CD4-positive, alpha-beta memory T cell (primary cell): ENCODE measurements at regions not wholly inside any gene's neighbourhood (a gene's known extent, or its start where the extent isn't known, plus 50 kb on each side); places are given as distances from the start of the nearest gene placed in this dataset.
"Not testable (repeated sequence)": the region's sequence is repeated elsewhere in the genome, so short reads cannot be mapped to it uniquely, and the experiment has no call there.

Experiments used
- CTCF ChIA-PET: fragments of 350-600 bp; sonication (Branson Sonifier 250); formaldehyde crosslinking; loops from one replicate; lab custom pipeline; 2021; ENCODE audit warnings: inconsistent platforms; ENCODE audit not compliant: partially characterized antibody; lab: Charles Lee
- POLR2A ChIA-PET: fragments of 350-600 bp; sonication (Branson Sonifier 250); formaldehyde crosslinking; loops from one replicate; lab custom pipeline; 2021; ENCODE audit not compliant: partially characterized antibody; lab: Charles Lee
- DNase-seq, 5 donors: peaks; one replicate each; pipeline versions ENCODE4 v3.0.0 to v3.0.0-alpha.2; 2020 to 2022; ENCODE audit warnings: mixed read lengths in 1 of 5
- H3K27ac ChIP-seq: one replicate; pipeline ENCODE4 v1.7.0; 2013; ENCODE audit warnings: low read depth, low read length
- H3K27me3 ChIP-seq: 2 replicates; pipeline ENCODE4 v1.7.0; 2013; ENCODE audit warnings: mild to moderate bottlenecking, low read length, moderate library complexity; ENCODE audit not compliant: insufficient read depth
- H3K36me3 ChIP-seq: 2 replicates; pipeline ENCODE4 v1.7.0; 2013; ENCODE audit warnings: mild to moderate bottlenecking, low read length, moderate library complexity; ENCODE audit not compliant: insufficient read depth
- H3K4me1 ChIP-seq: 2 replicates; pipeline ENCODE4 v1.7.0; 2013; ENCODE audit warnings: mild to moderate bottlenecking, low read length, moderate library complexity; ENCODE audit not compliant: insufficient read depth
- H3K4me3 ChIP-seq, 2 donors: one replicate each; pipeline ENCODE4 v1.7.0; 2013; ENCODE audit warnings: low read length in 2 of 2, mild to moderate bottlenecking in 1 of 2
- H3K9me3 ChIP-seq, 2 donors: one replicate each; pipeline ENCODE4 v1.7.0; 2013; ENCODE audit warnings: low read length in 2 of 2, control low read depth in 1 of 2; ENCODE audit not compliant: control insufficient read depth in 1 of 2
- H3K27ac Mint-ChIP-seq, 7 donors: one replicate each; pipeline ENCODE4 v1.8.0; 2020 to 2021; ENCODE audit warnings: mixed read lengths in 7 of 7, mild to moderate bottlenecking in 6 of 7, inconsistent platforms in 3 of 7, moderate library complexity in 3 of 7
- H3K27me3 Mint-ChIP-seq, 2 donors: one replicate each; pipeline ENCODE4 v1.8.0; 2020 to 2021; ENCODE audit warnings: mixed read lengths in 2 of 2
- H3K36me3 Mint-ChIP-seq, 2 donors: one replicate each; pipeline ENCODE4 v1.8.0; 2020 to 2021; ENCODE audit warnings: mixed read lengths in 2 of 2, inconsistent platforms in 1 of 2, mild to moderate bottlenecking in 1 of 2
- H3K4me1 Mint-ChIP-seq, 4 donors: one replicate each; pipeline ENCODE4 v1.8.0; 2020 to 2021; ENCODE audit warnings: mixed read lengths in 4 of 4, mild to moderate bottlenecking in 1 of 4
- H3K4me3 Mint-ChIP-seq, 8 donors: one replicate each; pipeline ENCODE4 v1.8.0; 2020 to 2021; ENCODE audit warnings: mixed read lengths in 8 of 8, mild to moderate bottlenecking in 7 of 8, moderate library complexity in 6 of 8, inconsistent platforms in 3 of 8
- H3K9me3 Mint-ChIP-seq, 8 donors: one replicate each; pipeline ENCODE4 v1.8.0; 2020 to 2021; ENCODE audit warnings: mixed read lengths in 8 of 8, mild to moderate bottlenecking in 5 of 8, inconsistent platforms in 3 of 8, moderate library complexity in 1 of 8
- intact Hi-C: fragments of 100-400 bp; cut with micrococcal nuclease; formaldehyde crosslinking; loops from one replicate; pipeline ENCODE4 v1.15.1; 2023

DNA sequence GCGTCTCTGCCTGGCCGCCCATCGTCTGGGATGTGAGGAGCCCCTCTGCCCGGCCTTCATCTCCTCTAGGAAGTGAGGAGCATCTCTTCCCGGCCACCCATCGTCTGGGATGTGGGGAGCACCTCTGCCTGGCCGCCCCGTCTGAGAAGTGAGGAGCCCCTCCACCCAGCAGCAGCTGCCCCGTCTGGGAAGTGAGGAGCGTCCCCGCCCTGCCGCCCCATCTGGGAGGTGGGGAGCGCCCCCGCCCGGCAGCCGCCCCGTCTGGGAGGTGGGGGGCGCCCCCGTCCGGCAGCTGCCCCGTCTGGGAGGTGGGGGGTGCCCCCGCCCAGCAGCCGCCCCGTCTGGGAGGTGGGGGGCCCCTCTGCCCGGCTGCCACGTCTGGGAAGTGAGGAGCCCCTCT is 153.7 kb upstream of the MYRIP start:
- H3K4me3 ChIP-seq, H3K4me1 Mint-ChIP-seq, H3K27ac ChIP-seq, H3K36me3 Mint-ChIP-seq, intact Hi-C loops, POLR2A ChIA-PET, H3K27me3 ChIP-seq, H3K36me3 ChIP-seq, H3K9me3 ChIP-seq, H3K4me1 ChIP-seq, CTCF ChIA-PET, DNase-seq, H3K4me3 Mint-ChIP-seq, H3K27me3 Mint-ChIP-seq, H3K27ac Mint-ChIP-seq: not testable (repeated sequence)
- H3K9me3 Mint-ChIP-seq: peaks cover 0 to 11% (median 3%) of the 10 kb centered on the region in 8 donors

DNA sequence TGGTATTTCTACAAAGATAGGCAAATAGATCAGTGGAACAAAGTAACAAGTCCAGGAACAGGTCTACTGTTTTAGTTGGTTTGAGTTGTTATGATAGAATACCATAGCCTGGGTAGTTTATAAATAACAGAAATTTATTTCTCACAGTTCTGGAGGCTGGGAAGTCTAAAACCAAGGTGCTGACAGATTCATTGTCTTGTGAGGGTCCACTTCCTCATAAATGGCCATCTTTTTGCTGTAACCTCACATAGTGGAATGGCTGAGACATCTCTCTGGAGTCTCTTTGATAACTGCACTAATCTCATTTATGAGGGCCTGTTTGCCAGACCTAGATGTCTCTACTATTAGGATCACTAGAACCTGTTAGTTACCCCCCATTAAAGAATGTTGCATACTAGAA is 152.3 kb upstream of the MYRIP start:
- Histone ChIP-seq H3K27me3 (no peaks in the 10 kb centered on the region), H3K36me3 (no peaks in the 10 kb centered on the region), H3K4me3 (no peak overlapping the region), H3K9me3 (no peaks in the 10 kb centered on the region), H3K4me1 (no peaks in the 10 kb centered on the region), H3K27ac (no peak overlapping the region)
- intact Hi-C loops: no loop called here
- no peak overlapping the region for H3K4me3 Mint-ChIP-seq
- no peak overlapping the region for H3K27ac Mint-ChIP-seq
- peaks cover 5 to 7% of the 10 kb centered on the region in 2 donors for H3K27me3 Mint-ChIP-seq
- H3K4me1 Mint-ChIP-seq: peaks cover 0 to 2% (median 0%) of the 10 kb centered on the region in 4 donors
- H3K9me3 Mint-ChIP-seq: peaks cover 0 to 6% (median 2%) of the 10 kb centered on the region in 8 donors
- CTCF ChIA-PET: no interaction called here
- DNase-seq: no peak
- POLR2A ChIA-PET: no interaction called here
- no peaks in the 10 kb centered on the region for H3K36me3 Mint-ChIP-seq

DNA sequence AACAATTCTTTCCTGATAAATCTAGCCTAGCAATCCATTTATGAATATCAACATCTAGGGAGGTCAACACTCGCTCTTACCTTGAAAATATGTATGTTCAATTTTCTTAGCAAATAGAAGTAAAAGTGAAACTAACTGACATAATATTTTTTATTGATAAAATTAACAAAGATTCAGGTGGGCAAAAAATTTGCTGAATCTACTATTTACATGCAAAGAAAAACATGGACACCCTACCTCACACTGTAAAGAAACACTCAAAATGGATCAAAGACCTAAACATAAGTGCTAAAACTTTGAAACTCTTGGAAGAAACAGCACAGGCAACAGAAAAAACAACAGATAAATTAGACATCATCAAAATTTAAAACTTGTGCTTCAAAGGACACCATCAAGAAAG is 151.6 kb upstream of the MYRIP start:
- Mint-ChIP-seq H3K4me3 (no peak overlapping the region), H3K36me3 (no peaks in the 10 kb centered on the region), H3K9me3 (peaks cover 0 to 6% (median 2%) of the 10 kb centered on the region in 8 donors)

GRCh38 chr3:39664931-39665330 is 144.5 kb upstream of the MYRIP start:
- CTCF ChIA-PET: no interaction called here

More for the DNA sequence above, 151.6 kb upstream of the MYRIP start:
- Histone ChIP-seq H3K36me3 (no peaks in the 10 kb centered on the region), H3K4me1 (no peaks in the 10 kb centered on the region), H3K27ac (no peak overlapping the region), H3K4me3 (no peak overlapping the region), H3K27me3 (no peaks in the 10 kb centered on the region), H3K9me3 (no peaks in the 10 kb centered on the region)
- Mint-ChIP-seq H3K4me1 (peaks cover 0 to 2% (median 0%) of the 10 kb centered on the region in 4 donors), H3K27ac (no peak overlapping the region), H3K27me3 (peaks cover 4 to 7% of the 10 kb centered on the region in 2 donors)
- POLR2A ChIA-PET: no interaction called here
- intact Hi-C loops: no loop called here
- CTCF ChIA-PET: no interaction called here
- no peak for DNase-seq

DNA sequence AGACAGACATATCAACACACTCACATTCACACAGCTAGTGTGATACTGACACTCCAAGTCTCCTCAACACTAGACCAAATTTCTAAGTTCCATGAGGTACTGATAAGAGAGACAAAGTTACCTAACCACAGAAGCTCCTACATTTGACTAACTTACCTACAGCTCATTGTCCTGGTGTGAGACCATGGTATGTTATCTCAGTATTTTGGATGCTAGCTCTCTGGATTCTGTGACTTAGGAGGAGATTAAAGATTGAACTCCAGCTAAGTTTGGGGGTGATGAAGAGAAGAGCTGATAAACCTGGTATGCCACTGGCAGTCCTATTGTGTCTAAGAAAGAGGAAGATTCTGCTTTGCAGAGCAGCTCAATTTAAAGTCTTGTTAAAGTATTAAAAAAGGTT is 144.0 kb upstream of the MYRIP start:
- POLR2A ChIA-PET: no interaction called here
- CTCF ChIA-PET: no interaction called here
- H3K27me3 Mint-ChIP-seq: peaks cover 0 to 2% of the 10 kb centered on the region in 2 donors
- H3K36me3 Mint-ChIP-seq: no peaks in the 10 kb centered on the region
- DNase-seq: no peak
- H3K9me3 Mint-ChIP-seq: peaks cover 0 to 3% (median 0%) of the 10 kb centered on the region in 8 donors
- intact Hi-C loops: no loop called here
- H3K4me3 Mint-ChIP-seq: no peak overlapping the region
- Histone ChIP-seq H3K4me1 (no peaks in the 10 kb centered on the region), H3K4me3 (no peak overlapping the region), H3K9me3 (no peaks in the 10 kb centered on the region), H3K36me3 (no peaks in the 10 kb centered on the region), H3K27ac (no peak overlapping the region), H3K27me3 (no peaks in the 10 kb centered on the region)
- H3K27ac Mint-ChIP-seq: no peak overlapping the region
- H3K4me1 Mint-ChIP-seq: peaks cover 0 to 2% (median 0%) of the 10 kb centered on the region in 4 donors

More at GRCh38 chr3:39664931-39665330, 144.5 kb upstream of the MYRIP start:
- no peak overlapping the region for H3K4me3 Mint-ChIP-seq
- Histone ChIP-seq H3K4me1 (no peaks in the 10 kb centered on the region), H3K4me3 (no peak overlapping the region), H3K27ac (no peak overlapping the region), H3K27me3 (no peaks in the 10 kb centered on the region), H3K9me3 (no peaks in the 10 kb centered on the region), H3K36me3 (no peaks in the 10 kb centered on the region)
- intact Hi-C loops: no loop called here
- H3K4me1 Mint-ChIP-seq: peaks cover 0 to 2% (median 0%) of the 10 kb centered on the region in 4 donors
- POLR2A ChIA-PET: no interaction called here
- no peaks in the 10 kb centered on the region for H3K36me3 Mint-ChIP-seq
- H3K27me3 Mint-ChIP-seq: peaks cover 0 to 2% of the 10 kb centered on the region in 2 donors
- peaks cover 0 to 4% (median 0%) of the 10 kb centered on the region in 8 donors for H3K9me3 Mint-ChIP-seq
- H3K27ac Mint-ChIP-seq: no peak overlapping the region
- no peak for DNase-seq

DNA sequence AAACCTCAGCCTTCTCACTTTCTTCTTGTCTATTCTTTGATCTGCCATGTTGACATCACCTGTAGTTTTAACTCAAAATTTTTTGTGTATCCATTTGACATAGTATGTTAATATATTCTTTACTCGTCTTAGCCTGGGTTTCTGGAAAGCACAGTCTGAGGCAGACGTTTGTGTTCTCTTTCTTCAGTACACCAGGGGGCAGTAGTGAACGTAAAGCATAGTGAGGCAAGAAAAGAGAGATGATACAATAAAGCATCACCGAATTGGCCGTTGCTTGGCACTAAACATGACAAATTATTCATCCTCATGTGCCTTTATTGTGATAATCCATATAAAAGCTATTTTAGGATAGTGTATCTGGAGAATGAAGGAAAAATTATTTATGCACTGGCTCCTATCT is 141.0 kb upstream of the MYRIP start:
- Mint-ChIP-seq H3K4me1 (peaks cover 0 to 2% (median 0%) of the 10 kb centered on the region in 4 donors), H3K4me3 (no peak overlapping the region)
- intact Hi-C loops: no loop called here

GRCh38 chr3:39671116-39671515 is 138.3 kb upstream of the MYRIP start:
- intact Hi-C loops: no loop called here
- Histone ChIP-seq H3K4me1 (no peaks in the 10 kb centered on the region), H3K27ac (no peak overlapping the region), H3K36me3 (no peaks in the 10 kb centered on the region), H3K27me3 (no peaks in the 10 kb centered on the region), H3K4me3 (no peak overlapping the region), H3K9me3 (no peaks in the 10 kb centered on the region)
- H3K27ac Mint-ChIP-seq: no peak overlapping the region
- H3K9me3 Mint-ChIP-seq: peaks cover 0 to 12% (median 0%) of the 10 kb centered on the region in 8 donors
- H3K4me1 Mint-ChIP-seq: peaks cover 0 to 2% (median 0%) of the 10 kb centered on the region in 4 donors
- H3K4me3 Mint-ChIP-seq: no peak overlapping the region
- ChIA-PET POLR2A (no interaction called here), CTCF (no interaction called here)
- H3K27me3 Mint-ChIP-seq: peaks cover 0 to 2% of the 10 kb centered on the region in 2 donors
- no peak for DNase-seq
- H3K36me3 Mint-ChIP-seq: no peaks in the 10 kb centered on the region

More for the DNA sequence above, 141.0 kb upstream of the MYRIP start:
- Histone ChIP-seq H3K36me3 (no peaks in the 10 kb centered on the region), H3K27me3 (no peaks in the 10 kb centered on the region), H3K27ac (no peak overlapping the region), H3K4me1 (no peaks in the 10 kb centered on the region), H3K9me3 (no peaks in the 10 kb centered on the region), H3K4me3 (no peak overlapping the region)
- DNase-seq: peak in 1 of 5 donors; percentile 5
- H3K27ac Mint-ChIP-seq: no peak overlapping the region
- ChIA-PET POLR2A (no interaction called here), CTCF (no interaction called here)
- H3K27me3 Mint-ChIP-seq: peaks cover 0 to 2% of the 10 kb centered on the region in 2 donors
- no peaks in the 10 kb centered on the region for H3K36me3 Mint-ChIP-seq
- H3K9me3 Mint-ChIP-seq: peaks cover 0 to 7% (median 0%) of the 10 kb centered on the region in 8 donors

GRCh38 chr3:39671600-39671999 is 137.8 kb upstream of the MYRIP start:
- POLR2A ChIA-PET: no interaction called here
- Mint-ChIP-seq H3K4me1 (peaks cover 0 to 2% (median 0%) of the 10 kb centered on the region in 4 donors), H3K27ac (no peak overlapping the region), H3K36me3 (no peaks in the 10 kb centered on the region), H3K9me3 (peaks cover 0 to 12% (median 0%) of the 10 kb centered on the region in 8 donors), H3K27me3 (peaks cover 0 to 2% of the 10 kb centered on the region in 2 donors), H3K4me3 (no peak overlapping the region)
- CTCF ChIA-PET: no interaction called here
- intact Hi-C loops: no loop called here
- DNase-seq: no peak
- Histone ChIP-seq H3K27ac (no peak overlapping the region), H3K9me3 (no peaks in the 10 kb centered on the region), H3K4me1 (no peaks in the 10 kb centered on the region), H3K27me3 (no peaks in the 10 kb centered on the region), H3K36me3 (no peaks in the 10 kb centered on the region), H3K4me3 (no peak overlapping the region)
